ENCODE measurements at regions not wholly inside any gene's neighbourhood (a gene's known extent, or its start where the extent isn't known, plus 50 kb on each side); places are given as distances from the start of the nearest gene placed in this dataset.

GRCh38 chr7:41063116-41063515 is 639.8 kb downstream of the INHBA start:
- H3K4me1 Mint-ChIP-seq, result no peaks in the 10 kb centered on the region
- no peak for DNase-seq (ENCODE audit: low spot score)
- H3K27ac ChIP-seq, result no peak overlapping the region
- H3F3A ChIP-seq (ENCODE audit: low read depth), result no peaks in the 10 kb centered on the region
- no peak overlapping the region for H3K27ac Mint-ChIP-seq
- no peak overlapping the region for H2AFZ ChIP-seq (replicated peaks)
- H3K27me3 ChIP-seq, result no peaks in the 10 kb centered on the region
- no peaks in the 10 kb centered on the region for H3K36me3 ChIP-seq
- H3K36me3 Mint-ChIP-seq, result no peaks in the 10 kb centered on the region
- H3K4me1 ChIP-seq, result no peaks in the 10 kb centered on the region
- no peaks in the 10 kb centered on the region for H3K79me2 ChIP-seq (ENCODE audit: low read depth)
- no peak for TF ChIP-seq EZH2phosphoT487 (IDR thresholded peaks at IDR 0.05)
- TF ChIP-seq EZH2 (IDR thresholded peaks at IDR 0.05), result no peak
- TF ChIP-seq CTCF (IDR thresholded peaks at IDR 0.05), result no peak
- no peak overlapping the region for H3K4me3 ChIP-seq
- no peaks in the 10 kb centered on the region for H3K9me3 ChIP-seq (ENCODE audit: low read depth)
- H4K20me1 ChIP-seq (ENCODE audit: low read depth), result no peaks in the 10 kb centered on the region
- no peak overlapping the region for H3K4me2 ChIP-seq
- peaks cover 2% of the 10 kb centered on the region for H3K27me3 Mint-ChIP-seq (ENCODE audit: insufficient read depth, low read depth)
- no peak overlapping the region for H3K4me3 Mint-ChIP-seq
- H3K9me3 Mint-ChIP-seq, result no peaks in the 10 kb centered on the region
- H3K9ac ChIP-seq, result no peak overlapping the region

GRCh38 chr7:41060796-41061195 is 642.1 kb downstream of the INHBA start:
- H4K20me1 ChIP-seq (ENCODE audit: low read depth), result no peaks in the 10 kb centered on the region
- H3K27me3 ChIP-seq, result no peaks in the 10 kb centered on the region
- Mint-ChIP-seq H3K36me3 (no peaks in the 10 kb centered on the region), H3K4me1 (no peaks in the 10 kb centered on the region), H3K27ac (no peak overlapping the region), H3K9me3 (no peaks in the 10 kb centered on the region), H3K4me3 (no peak overlapping the region), H3K27me3 (ENCODE audit: insufficient read depth, low read depth) (peaks cover 2% of the 10 kb centered on the region)
- no peaks in the 10 kb centered on the region for H3K4me1 ChIP-seq
- no peak overlapping the region for H3K9ac ChIP-seq
- no peaks in the 10 kb centered on the region for H3F3A ChIP-seq (ENCODE audit: low read depth)
- no peak overlapping the region for H3K27ac ChIP-seq
- no peak for DNase-seq (ENCODE audit: low spot score)
- no peaks in the 10 kb centered on the region for H3K36me3 ChIP-seq
- no peak overlapping the region for H3K4me3 ChIP-seq
- H3K79me2 ChIP-seq (ENCODE audit: low read depth), result no peaks in the 10 kb centered on the region
- no peak overlapping the region for H3K4me2 ChIP-seq
- H3K9me3 ChIP-seq (ENCODE audit: low read depth), result no peaks in the 10 kb centered on the region
- no peak for TF ChIP-seq EZH2 (IDR thresholded peaks at IDR 0.05)
- TF ChIP-seq EZH2phosphoT487 (IDR thresholded peaks at IDR 0.05), result no peak
- no peak for TF ChIP-seq CTCF (IDR thresholded peaks at IDR 0.05)
- no peak overlapping the region for H2AFZ ChIP-seq (replicated peaks)

- DNase-seq (ENCODE audit: low spot score), result no peak
- no peak overlapping the region for H3K9ac ChIP-seq
- no peaks in the 10 kb centered on the region for H3K9me3 ChIP-seq (ENCODE audit: low read depth)
- H3K36me3 Mint-ChIP-seq, result no peaks in the 10 kb centered on the region
- H3K9me3 Mint-ChIP-seq, result no peaks in the 10 kb centered on the region
- no peak overlapping the region for H3K4me3 ChIP-seq
- no peak overlapping the region for H3K27ac ChIP-seq
- H3K36me3 ChIP-seq, result no peaks in the 10 kb centered on the region
- no peaks in the 10 kb centered on the region for H3K79me2 ChIP-seq (ENCODE audit: low read depth)
- H3K27me3 Mint-ChIP-seq (ENCODE audit: insufficient read depth, low read depth), result peaks cover 2% of the 10 kb centered on the region
- no peak overlapping the region for H3K4me2 ChIP-seq
- H3K27me3 ChIP-seq, result no peaks in the 10 kb centered on the region
- no peaks in the 10 kb centered on the region for H3K4me1 ChIP-seq
- no peak overlapping the region for H2AFZ ChIP-seq (replicated peaks)
- no peak overlapping the region for H3K4me3 Mint-ChIP-seq
- H3K4me1 Mint-ChIP-seq, result no peaks in the 10 kb centered on the region
- no peaks in the 10 kb centered on the region for H4K20me1 ChIP-seq (ENCODE audit: low read depth)
- no peak overlapping the region for H3K27ac Mint-ChIP-seq
- no peaks in the 10 kb centered on the region for H3F3A ChIP-seq (ENCODE audit: low read depth)
- no peak for TF ChIP-seq EZH2 (IDR thresholded peaks at IDR 0.05)
- no peak for TF ChIP-seq EZH2phosphoT487 (IDR thresholded peaks at IDR 0.05)
- no peak for TF ChIP-seq CTCF (IDR thresholded peaks at IDR 0.05)
Observed at GRCh38 chr7:41059796-41060195, 643.1 kb downstream of the INHBA start.

Measured in neural progenitor cell (in vitro differentiated cells).